H1 (cell line): ENCODE measurements at regions not wholly inside any gene's neighbourhood (a gene's known extent, or its start where the extent isn't known, plus 50 kb on each side); places are given as distances from the start of the nearest gene placed in this dataset.

Experiments
- CTCF ChIA-PET: fragments of 300-600 bp; sonication (Branson Sonifier 250); formaldehyde crosslinking; loops from one replicate; lab custom pipeline; 2021; ENCODE audit not compliant: partially characterized antibody; lab: Charles Lee
- POLR2A ChIA-PET: fragments of 300-600 bp; sonication (Branson Sonifier 250); formaldehyde crosslinking; loops from one replicate; lab custom pipeline; 2021; ENCODE audit warnings: inconsistent platforms; ENCODE audit not compliant: partially characterized antibody; lab: Charles Lee
- DNase-seq, 2 experiments: peaks; one replicate each; pipeline versions ENCODE4 v3.0.0 to v3.0.0-alpha.2; 2010 to 2022; ENCODE audit warnings: low spot score in 2 of 2, low read depth in 1 of 2, mixed read lengths in 1 of 2
- FAIRE-seq: peaks from 2 replicates; lab custom pipeline; 2011; peaks lifted over from hg19 to GRCh38; lab: Jason Lieb, UNC
- H2AFZ ChIP-seq: 2 replicates; pipeline ENCODE4 v1.8.1; 2012; ENCODE audit warnings: low read length, inconsistent platforms
- H2AK5ac ChIP-seq: 2 replicates; pipeline ENCODE4 v1.6.1; 2013; ENCODE audit warnings: low read depth, low read length
- H2BK120ac ChIP-seq: replicated peaks from 2 replicates; pipeline ENCODE3; 2013; ENCODE audit warnings: low read depth, low read length, inconsistent platforms
- H2BK12ac ChIP-seq: 2 replicates; pipeline ENCODE4 v1.6.1; 2013; ENCODE audit warnings: low read depth, low read length
- H2BK15ac ChIP-seq: 2 replicates; pipeline ENCODE4 v1.6.1; 2013; ENCODE audit warnings: low read length
- H2BK20ac ChIP-seq: 2 replicates; pipeline ENCODE4 v1.6.1; 2013; ENCODE audit warnings: low read length
- H2BK5ac ChIP-seq: 2 replicates; pipeline ENCODE4 v1.6.1; 2013; ENCODE audit warnings: low read depth, low read length
- H3K14ac ChIP-seq: 2 replicates; pipeline ENCODE4 v1.6.1; 2013; ENCODE audit warnings: inconsistent platforms; ENCODE audit not compliant: insufficient read length
- H3K18ac ChIP-seq: 2 replicates; pipeline ENCODE4 v1.6.1; 2013; ENCODE audit warnings: low read length; ENCODE audit errors: extremely low read depth
- H3K23ac ChIP-seq: 2 replicates; pipeline ENCODE4 v1.6.1; 2013; ENCODE audit warnings: inconsistent platforms; ENCODE audit not compliant: insufficient read length
- H3K23me2 ChIP-seq: 2 replicates; pipeline ENCODE4 v1.6.1; 2013; ENCODE audit warnings: low read depth, low read length
- H3K27ac ChIP-seq: 2 replicates; pipeline ENCODE4 v1.6.1; 2011; ENCODE audit warnings: low read depth, low read length, inconsistent platforms
- H3K27me3 ChIP-seq, 4 experiments: replicated peaks in 1 of 4; 1 replicate in 1 of 4; 2 replicates in 3 of 4; pipeline versions ENCODE4 v1.6.1 to v1.8.1; 2011 to 2013; ENCODE audit warnings: low read length in 3 of 4, mild to moderate bottlenecking in 3 of 4, inconsistent platforms in 2 of 4, mixed read lengths in 2 of 4, moderate library complexity in 1 of 4; ENCODE audit not compliant: control insufficient read depth in 3 of 4, insufficient read depth in 3 of 4; ENCODE audit errors: extremely low read depth in 1 of 4
- H3K36me3 ChIP-seq, 4 experiments: 2 replicates each; pipeline versions ENCODE4 v1.6.1 to v1.8.1; 2011 to 2013; ENCODE audit warnings: mild to moderate bottlenecking in 4 of 4, low read length in 3 of 4, moderate library complexity in 2 of 4, control low read depth in 1 of 4, inconsistent platforms in 1 of 4; ENCODE audit not compliant: insufficient read depth in 4 of 4, control insufficient read depth in 2 of 4
- H3K4ac ChIP-seq: replicated peaks from 2 replicates; pipeline ENCODE3; 2013; ENCODE audit warnings: low read length, low read depth, mixed read lengths, inconsistent platforms; ENCODE audit not compliant: insufficient read length
- H3K4me1 ChIP-seq, 4 experiments: replicated peaks in 1 of 4; 1 replicate in 1 of 4; 2 replicates in 3 of 4; pipeline versions ENCODE4 v1.6.1 to v1.8.1; 2011 to 2013; ENCODE audit warnings: low read length in 3 of 4, inconsistent platforms in 2 of 4, mixed read lengths in 1 of 4; ENCODE audit not compliant: insufficient read depth in 4 of 4, control insufficient read depth in 3 of 4
- H3K4me2 ChIP-seq, 2 experiments: 2 replicates each; pipeline versions ENCODE4 v1.6.1 to v1.8.1; 2011 to 2013; ENCODE audit warnings: low read depth in 2 of 2, low read length in 2 of 2, control low read depth in 1 of 2, inconsistent platforms in 1 of 2, mild to moderate bottlenecking in 1 of 2; ENCODE audit not compliant: insufficient read depth in 1 of 2
- H3K4me3 ChIP-seq, 4 experiments: fragments of 200-600, 300-600 bp in 1 of 4; sonication (generic), shearing (Covaris generic), sonication (Bioruptor Twin) in 1 of 4; 2 replicates each; pipeline versions ENCODE4 v1.5.1 to v1.8.1; 2011 to 2016; ENCODE audit warnings: low read length in 4 of 4, low read depth in 3 of 4, control low read depth in 2 of 4, inconsistent platforms in 2 of 4, mild to moderate bottlenecking in 2 of 4, mixed read lengths in 1 of 4, moderate library complexity in 1 of 4; ENCODE audit not compliant: insufficient read depth in 2 of 4; ENCODE audit errors: extremely low read depth in 1 of 4
- H3K56ac ChIP-seq: replicated peaks from 2 replicates; pipeline ENCODE3; 2013; ENCODE audit warnings: low read depth, mild to moderate bottlenecking, mixed read lengths, low read length, inconsistent platforms; ENCODE audit not compliant: insufficient read length
- H3K79me1 ChIP-seq: 2 replicates; pipeline ENCODE4 v1.6.1; 2013; ENCODE audit warnings: low read depth, low read length, control low read depth
- H3K79me2 ChIP-seq, 2 experiments: 2 replicates each; pipeline versions ENCODE4 v1.6.1 to v1.8.1; 2012 to 2013; ENCODE audit warnings: low read length in 2 of 2, mild to moderate bottlenecking in 2 of 2, inconsistent platforms in 1 of 2; ENCODE audit not compliant: insufficient read depth in 2 of 2, control insufficient read depth in 1 of 2
- H3K9ac ChIP-seq, 4 experiments: replicated peaks in 1 of 4; 1 replicate in 1 of 4; 2 replicates in 3 of 4; pipeline versions ENCODE4 v1.6.1 to v1.8.1; 2011 to 2013; ENCODE audit warnings: low read depth in 3 of 4, low read length in 3 of 4, control low read depth in 2 of 4, mild to moderate bottlenecking in 2 of 4, moderate library complexity in 2 of 4, inconsistent platforms in 1 of 4; ENCODE audit errors: extremely low read depth in 1 of 4
- H3K9me3 ChIP-seq, 2 experiments: 2 replicates each; pipeline versions ENCODE4 v1.6.1 to v1.8.1; 2012 to 2013; ENCODE audit warnings: mild to moderate bottlenecking in 2 of 2, moderate library complexity in 2 of 2, control low read depth in 1 of 2, inconsistent platforms in 1 of 2, low read depth in 1 of 2, low read length in 1 of 2, mixed read lengths in 1 of 2; ENCODE audit not compliant: insufficient read depth in 2 of 2
- H4K20me1 ChIP-seq, 2 experiments: replicated peaks in 1 of 2; 2 replicates each; pipeline versions ENCODE3 to v1.8.1; 2011 to 2013; ENCODE audit warnings: inconsistent platforms in 2 of 2, low read length in 2 of 2, mild to moderate bottlenecking in 1 of 2; ENCODE audit not compliant: insufficient read depth in 2 of 2, control insufficient read depth in 1 of 2
- H4K5ac ChIP-seq: 2 replicates; pipeline ENCODE4 v1.6.1; 2013; ENCODE audit warnings: low read length, low read depth, mixed read lengths, inconsistent platforms; ENCODE audit not compliant: insufficient read length
- H4K8ac ChIP-seq: 2 replicates; pipeline ENCODE4 v1.8.0; 2013; ENCODE audit warnings: mild to moderate bottlenecking, moderate library complexity, low read length, inconsistent platforms; ENCODE audit not compliant: insufficient read depth; ENCODE audit errors: extremely low read depth
- H4K91ac ChIP-seq: replicated peaks from 2 replicates; pipeline ENCODE3; 2013; ENCODE audit warnings: low read length, mixed read lengths, inconsistent platforms; ENCODE audit not compliant: insufficient read length
- ATF2 ChIP-seq: IDR thresholded peaks from 2 replicates; pipeline ENCODE4 v1.6.1; 2012; ENCODE audit warnings: low read length, inconsistent platforms
- CREB1 ChIP-seq: IDR thresholded peaks from 2 replicates; pipeline ENCODE4 v1.6.1; 2012; ENCODE audit warnings: inconsistent platforms
- HDAC6 ChIP-seq: IDR thresholded peaks from one replicate; pipeline ENCODE4 v1.7.1; 2012; ENCODE audit warnings: low read depth, mild to moderate bottlenecking, inconsistent platforms, low read length, moderate library complexity
- KDM5A ChIP-seq: fragments of 200-600 bp; IDR thresholded peaks from 2 replicates; pipeline ENCODE4 v1.7.1; 2012; ENCODE audit warnings: mild to moderate bottlenecking, low read length, inconsistent platforms, mixed read lengths
- NRF1 ChIP-seq: IDR thresholded peaks from 2 replicates; pipeline ENCODE4 v1.6.1; 2011; ENCODE audit warnings: mild to moderate bottlenecking, low read depth, low read length, improper control_type of control experiment
- PHF8 ChIP-seq: fragments of 200-600 bp; sonication (generic); conservative IDR thresholded peaks from 2 replicates; pipeline ENCODE4 v1.7.1; 2012; ENCODE audit warnings: low read depth, mild to moderate bottlenecking, inconsistent platforms, low read length, moderate library complexity
- RFX5 ChIP-seq: IDR thresholded peaks from 2 replicates; pipeline ENCODE4 v1.6.1; 2011; ENCODE audit warnings: low read depth, low read length, improper control_type of control experiment, borderline replicate concordance
- RXRA ChIP-seq: IDR thresholded peaks from 2 replicates; pipeline ENCODE4 v1.6.1; 2011; ENCODE audit warnings: low read depth, mild to moderate bottlenecking, low read length, moderate library complexity; ENCODE audit not compliant: insufficient read depth
- SIN3A ChIP-seq, 2 experiments: IDR thresholded peaks in 1 of 2; conservative IDR thresholded peaks in 1 of 2; 2 replicates each; pipeline ENCODE4 v1.6.1; 2011 to 2012; ENCODE audit warnings: low read length in 2 of 2, improper control_type of control experiment in 1 of 2, low read depth in 1 of 2, mild to moderate bottlenecking in 1 of 2
- WGBS, 2 experiments: shearing (Covaris generic) in 1 of 2; methylation state at CpG; one replicate each; pipeline versions ENCODE4 v1.1.6 to v1.1.7; 2013 to 2015; ENCODE audit warnings: low lambda C conversion rate in 2 of 2, mixed read lengths in 2 of 2, inconsistent platforms in 1 of 2, low coverage in 1 of 2, missing lambda C conversion rate in 1 of 2; ENCODE audit not compliant: insufficient replicate concordance in 2 of 2, insufficient coverage in 1 of 2, insufficient read length in 1 of 2; ENCODE audit errors: extremely low coverage in 1 of 2, missing lambda C conversion rate in 1 of 2; 5-methylcytosine and 5-hydroxymethylcytosine counted together

- no peak overlapping the region for H4K91ac ChIP-seq
- H3K36me3 ChIP-seq, result no peaks in the 10 kb centered on the region
- ChIA-PET POLR2A (no interaction called here), CTCF (interaction anchor here (0.6 kb wide), 1 partner anchor 430 kb away, joined by 3 read pairs; no protein-coding TSS in a partner anchor)
- H2AFZ ChIP-seq, result no peak overlapping the region
- no peak overlapping the region for H3K14ac ChIP-seq
- no peak overlapping the region for H4K5ac ChIP-seq
- peaks cover 0 to 3% (median 0%) of the 10 kb centered on the region in 4 experiments; a peak in 1 of 7 replicates for H3K27me3 ChIP-seq
- TF ChIP-seq CREB1, result no peak
- no peak for TF ChIP-seq RFX5
- TF ChIP-seq HDAC6, result no peak
- no peak for TF ChIP-seq KDM5A
- no peak for TF ChIP-seq PHF8
- no peak for TF ChIP-seq RXRA
- no peak for TF ChIP-seq SIN3A (conservative IDR thresholded peaks at IDR 0.05 in 1 of 2, IDR thresholded peaks at IDR 0.05 in 1 of 2; ENCODE audit: low read depth in 1 of 2, low read length in 2 of 2)
- no peak for TF ChIP-seq ATF2
- no peak for TF ChIP-seq NRF1
- 72% methylated on average over 3 of the region's 3 CpGs; no CpG with 5 or more reads in 1 of the 2 experiments for WGBS, 2 experiments
- H3K18ac ChIP-seq, result no peak overlapping the region
- no peak overlapping the region for H3K27ac ChIP-seq
- H3K4me1 ChIP-seq, result no peaks in the 10 kb centered on the region
- no peak overlapping the region for H3K4me2 ChIP-seq
- no peaks in the 10 kb centered on the region for H4K20me1 ChIP-seq
- H2BK15ac ChIP-seq, result no peak overlapping the region
- no peaks in the 10 kb centered on the region; the same call in 1 of the 2 replicates for H3K23me2 ChIP-seq
- H4K8ac ChIP-seq, result no peak overlapping the region
- no peak overlapping the region for H2AK5ac ChIP-seq
- no peak overlapping the region for H2BK120ac ChIP-seq
- H3K79me2 ChIP-seq, result no peaks in the 10 kb centered on the region
- no peak overlapping the region for H2BK12ac ChIP-seq
- DNase-seq, result no peak
- H2BK20ac ChIP-seq, result no peak overlapping the region
- no peak overlapping the region for H2BK5ac ChIP-seq
- no peak overlapping the region for H3K23ac ChIP-seq
- no peak for FAIRE-seq
- no peak overlapping the region for H3K56ac ChIP-seq
- no peak overlapping the region for H3K4ac ChIP-seq
- no peaks in the 10 kb centered on the region for H3K79me1 ChIP-seq
- no peaks in the 10 kb centered on the region for H3K9me3 ChIP-seq
- no peak overlapping the region for H3K4me3 ChIP-seq
- H3K9ac ChIP-seq, result no peak overlapping the region
Measured at GRCh38 chr10:90174531-90174930, 473.1 kb downstream of the KIF20B start.
